HG02884 (cell line): ENCODE measurements at regions not wholly inside any gene's neighbourhood (a gene's known extent, or its start where the extent isn't known, plus 50 kb on each side); places are given as distances from the start of the nearest gene placed in this dataset.

ENCODE experiments used
- ATAC-seq: cut with Tn5 transposase; IDR thresholded peaks from one replicate; pipeline ENCODE4 v1.9.1; 2021; ENCODE audit warnings: mild to moderate bottlenecking, moderate library complexity; ENCODE audit not compliant: unreplicated experiment

DNA sequence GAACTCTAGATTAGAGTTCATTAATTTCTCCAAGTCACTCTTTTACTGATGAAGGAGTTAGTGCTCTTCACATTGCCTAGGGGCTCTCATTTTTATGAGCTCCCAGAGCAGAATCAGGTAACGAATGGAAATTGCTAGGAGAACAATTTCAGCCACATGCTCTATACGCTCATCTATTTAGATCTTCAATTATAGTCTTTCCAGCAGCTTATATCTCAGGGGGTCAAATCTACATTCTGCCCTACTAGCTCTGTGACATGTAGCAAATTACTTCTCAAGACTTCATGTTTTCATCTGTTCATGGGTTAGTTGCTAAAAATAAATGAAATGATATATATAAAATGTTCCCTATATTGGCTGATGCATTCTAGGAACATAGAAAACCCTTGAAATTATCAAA, 183.6 kb downstream of the PLPP3 start:
- no peak for ATAC-seq

DNA sequence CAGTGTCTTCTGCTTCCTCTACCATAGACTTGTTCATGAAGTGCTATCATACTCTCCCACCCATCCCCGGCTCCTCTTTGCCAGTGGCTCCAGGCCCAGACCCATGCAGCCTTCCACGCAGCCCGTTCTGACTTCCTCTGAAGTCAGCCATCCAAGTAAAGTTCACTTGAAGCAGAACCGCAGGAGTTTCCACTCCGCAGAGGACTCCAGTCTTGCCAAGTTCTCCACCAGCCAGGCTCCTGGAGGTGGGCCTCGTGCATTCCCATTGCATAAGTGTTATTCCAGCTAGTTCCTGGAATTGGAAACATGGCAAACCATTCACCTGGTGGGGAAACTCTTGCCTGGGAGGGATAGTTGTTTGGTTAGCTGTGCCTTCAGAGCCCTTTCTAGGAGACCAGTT, 185.1 kb downstream of the PLPP3 start:
- ATAC-seq, result no peak

DNA sequence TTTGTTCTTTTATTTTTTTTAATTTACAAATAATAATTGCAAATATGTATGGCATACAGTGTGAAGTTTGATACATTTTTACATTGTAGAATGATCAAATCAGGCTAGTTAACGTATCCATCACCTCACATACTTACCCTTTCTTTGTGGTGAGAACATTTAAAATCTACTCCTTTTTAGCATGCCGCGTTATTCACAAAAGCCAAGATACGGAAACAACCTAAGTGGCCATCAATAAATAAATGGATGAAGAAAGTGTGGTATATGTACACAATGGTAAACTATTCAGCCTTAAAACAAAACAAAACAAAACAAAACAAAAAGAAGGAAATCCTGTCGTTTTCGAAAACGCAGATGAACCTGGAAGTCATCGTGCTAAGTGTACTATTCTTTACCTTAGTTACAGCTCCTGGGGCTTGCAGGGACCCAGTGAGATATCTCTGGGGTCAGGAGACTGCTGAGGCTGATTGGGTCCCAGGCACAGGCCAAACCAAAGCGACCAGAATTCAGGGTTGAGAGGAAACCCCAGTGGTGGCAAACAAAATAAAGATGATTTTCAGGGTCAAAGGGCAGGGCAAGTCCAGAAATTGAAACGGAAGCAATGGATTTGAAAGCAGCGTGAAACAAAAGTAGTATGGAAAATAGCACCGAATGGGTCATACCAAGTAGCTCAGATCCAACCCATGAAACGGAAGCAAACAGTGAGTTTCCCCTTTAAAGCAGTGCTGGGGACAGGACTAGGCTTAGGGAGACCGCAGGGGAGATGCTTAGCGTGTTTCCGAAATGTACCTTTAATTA, 188.2 kb downstream of the PLPP3 start:
- no peak for ATAC-seq

DNA sequence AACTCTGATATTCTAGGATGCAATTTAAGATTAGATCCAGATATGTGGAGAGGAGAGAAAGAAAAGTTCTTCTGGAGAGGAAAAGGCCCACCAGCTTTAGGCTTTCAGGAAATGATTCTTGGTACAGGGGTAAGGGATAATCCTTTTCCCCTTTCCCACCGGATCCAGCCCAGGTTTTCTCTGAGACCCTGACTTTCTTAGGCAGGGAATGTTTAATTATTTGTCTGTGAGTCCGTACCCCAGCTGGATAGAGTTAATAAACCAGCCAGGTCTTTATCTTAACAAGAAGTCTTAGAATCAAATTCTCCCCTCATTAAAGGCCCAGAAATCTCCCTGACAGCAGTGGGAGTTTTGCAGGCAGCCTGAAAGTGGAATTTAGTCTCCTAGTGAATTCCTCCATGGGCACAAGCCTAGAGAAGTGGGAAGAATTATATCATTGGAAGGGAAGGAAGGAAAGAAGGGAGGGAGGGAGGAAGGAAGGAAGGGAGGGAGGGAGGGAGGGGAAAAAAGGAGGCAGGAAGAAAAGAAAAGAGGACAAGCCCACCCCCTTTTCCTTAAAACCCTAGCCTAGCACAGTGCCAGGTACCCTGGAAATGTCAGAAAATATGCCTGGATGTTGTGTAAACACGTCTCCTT, 189.0 kb downstream of the PLPP3 start:
- ATAC-seq, result no peak

DNA sequence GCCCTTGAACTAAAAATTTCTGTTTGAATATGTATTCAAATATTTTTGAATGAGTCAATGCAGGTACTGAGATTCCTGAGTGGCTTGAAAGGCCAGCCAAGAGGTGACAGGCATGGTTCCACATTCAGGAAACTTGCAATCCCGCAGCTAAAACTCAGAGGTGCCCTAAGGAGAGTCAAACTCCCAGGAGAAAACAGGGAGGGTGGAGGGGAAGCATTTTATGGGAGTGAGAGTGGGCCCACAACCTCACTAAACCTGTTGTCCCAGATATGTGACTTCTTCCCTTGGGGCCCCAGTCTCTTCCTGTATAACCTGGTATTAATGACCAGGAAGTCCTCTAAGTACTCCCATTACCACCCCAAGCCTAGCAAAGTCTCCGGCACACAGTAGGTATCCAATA, 189.6 kb downstream of the PLPP3 start:
- ATAC-seq, result no peak

DNA sequence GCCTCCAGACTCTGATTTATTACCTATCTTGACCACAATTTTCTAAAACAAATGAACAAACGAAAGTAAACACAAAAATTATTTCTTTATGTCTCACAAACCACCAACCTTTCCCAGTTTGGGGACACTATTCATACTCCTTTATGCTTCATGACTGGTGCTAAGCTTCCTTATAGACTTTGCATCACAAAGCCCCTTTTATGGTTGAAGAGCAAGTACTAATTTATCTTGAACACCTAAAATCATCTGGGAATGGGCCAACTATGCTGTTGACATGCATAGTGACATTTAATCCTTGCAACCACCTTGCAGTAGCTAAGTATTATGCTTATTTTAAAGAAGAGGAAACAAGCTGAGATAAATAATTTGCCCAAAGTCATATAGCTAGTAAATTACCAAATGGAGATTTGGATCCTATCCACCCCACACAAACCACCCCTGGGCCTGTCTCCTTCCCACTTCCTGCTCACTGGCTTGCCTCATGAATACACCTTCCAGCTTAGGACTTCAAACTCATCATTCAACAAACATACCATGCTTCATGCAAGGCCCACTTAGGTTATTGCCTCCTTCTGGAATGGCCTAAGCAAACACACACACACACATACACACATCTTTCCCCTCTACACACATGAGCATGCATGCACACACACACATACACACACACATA, 192.2 kb downstream of the PLPP3 start:
- no peak for ATAC-seq

DNA sequence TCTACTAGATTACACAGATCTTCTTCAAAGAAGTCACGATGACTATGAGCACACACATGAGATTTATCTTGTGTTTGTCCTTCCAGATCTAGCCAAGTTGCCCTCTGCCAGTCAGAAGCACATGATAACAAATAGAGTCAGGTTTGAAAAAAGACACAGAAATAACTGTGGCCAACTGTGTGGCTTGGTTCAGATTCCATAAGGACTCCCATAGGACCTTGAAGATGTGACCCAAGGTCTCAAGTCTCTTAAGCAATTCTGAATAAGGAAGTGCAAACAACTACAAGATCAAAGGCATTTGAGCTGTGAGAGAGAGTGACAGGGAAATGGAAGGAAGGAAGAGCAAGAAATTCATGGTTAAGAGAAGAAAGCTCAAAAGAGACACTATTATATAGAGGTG, 194.0 kb downstream of the PLPP3 start:
- ATAC-seq, result no peak

DNA sequence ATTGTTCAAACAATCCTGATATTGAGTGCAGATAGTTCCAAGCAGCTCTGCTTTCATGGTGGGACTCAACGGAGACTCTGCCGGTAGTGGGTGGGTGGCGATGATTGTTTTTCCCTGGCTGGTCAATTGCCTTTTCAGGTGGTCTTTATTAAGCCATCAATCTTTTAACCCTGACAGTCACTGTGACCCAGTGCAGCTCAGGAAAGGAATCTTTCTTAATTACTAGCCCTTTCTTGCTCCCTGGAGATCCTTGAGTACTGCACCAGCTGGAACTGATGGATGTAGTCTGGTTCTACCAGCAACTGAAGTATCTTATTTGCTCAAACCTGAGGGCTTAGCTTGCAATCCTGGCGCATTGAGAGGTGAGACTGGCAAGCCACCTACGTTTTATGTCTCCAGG, 196.4 kb downstream of the PLPP3 start:
- no peak for ATAC-seq

DNA sequence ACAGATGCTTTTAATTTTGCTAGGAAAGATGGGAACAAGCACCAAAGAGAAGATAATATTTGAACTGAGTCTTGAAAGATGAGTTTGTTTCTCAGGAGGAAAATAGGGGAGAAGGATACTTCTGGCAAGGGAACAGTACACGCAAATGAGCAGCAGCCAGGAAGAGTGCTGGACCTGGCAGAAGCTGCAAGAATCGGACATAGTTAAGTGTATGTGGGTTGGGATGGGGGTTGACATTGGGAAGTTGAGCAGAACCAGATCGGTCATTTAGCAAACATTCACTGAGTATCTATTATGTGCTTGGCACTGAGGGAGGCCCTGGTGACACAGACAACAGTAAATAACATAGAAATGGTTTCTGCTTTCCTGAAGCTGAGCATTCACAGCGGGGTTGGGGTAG, 198.8 kb downstream of the PLPP3 start:
- no peak for ATAC-seq

DNA sequence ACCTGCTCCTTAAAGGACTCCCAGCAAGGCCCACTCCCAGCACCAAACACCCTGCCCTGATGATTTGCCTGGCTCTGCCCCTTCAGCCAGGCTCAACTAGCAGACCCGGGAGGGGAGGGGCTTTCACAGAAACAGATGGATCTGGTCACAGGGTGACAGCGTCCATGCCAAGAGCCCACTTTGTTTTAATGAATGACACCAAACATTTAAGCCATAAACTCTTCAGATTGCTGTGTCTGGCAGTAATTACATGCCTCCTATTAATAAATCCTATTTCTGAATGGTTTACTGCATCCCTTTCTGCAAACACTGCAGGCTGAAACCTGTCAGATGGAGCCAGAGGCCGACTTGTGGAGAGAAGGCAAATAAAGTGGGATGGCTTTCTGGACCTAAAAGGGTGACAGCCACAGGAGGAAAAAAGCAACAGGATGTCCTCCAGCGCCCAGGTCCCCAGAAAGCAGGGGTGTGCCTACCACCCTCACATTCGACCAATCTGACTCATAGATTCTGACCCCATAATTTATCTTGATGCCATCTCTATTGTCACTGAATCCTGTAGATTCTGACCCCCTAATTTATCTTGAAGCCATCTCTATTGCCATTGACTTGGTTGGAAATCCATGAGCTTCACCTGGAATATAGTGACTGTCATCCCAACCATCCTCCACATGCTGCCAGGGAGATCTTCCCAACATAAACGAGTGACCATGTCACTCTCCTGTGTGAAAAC, 200.9 kb downstream of the PLPP3 start:
- no peak for ATAC-seq

DNA sequence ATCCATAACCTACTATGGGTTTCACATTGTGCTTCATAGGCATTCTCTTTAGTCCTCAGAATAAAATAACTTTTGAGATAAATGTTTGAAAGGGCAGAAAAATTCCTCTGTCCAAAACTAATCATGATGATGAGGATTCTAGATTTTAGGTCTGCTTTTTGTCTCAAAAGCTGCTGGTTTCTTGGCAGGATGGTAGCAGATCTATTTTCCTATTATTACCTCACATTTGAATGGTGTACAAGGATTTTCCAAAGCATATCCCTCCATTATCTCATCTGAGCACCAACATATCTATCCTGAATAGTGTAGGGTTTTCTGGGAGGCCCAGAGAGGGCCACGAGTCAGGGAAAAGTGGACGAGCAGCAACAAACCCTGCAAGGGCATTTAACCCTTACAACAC, 201.9 kb downstream of the PLPP3 start:
- no peak for ATAC-seq

DNA sequence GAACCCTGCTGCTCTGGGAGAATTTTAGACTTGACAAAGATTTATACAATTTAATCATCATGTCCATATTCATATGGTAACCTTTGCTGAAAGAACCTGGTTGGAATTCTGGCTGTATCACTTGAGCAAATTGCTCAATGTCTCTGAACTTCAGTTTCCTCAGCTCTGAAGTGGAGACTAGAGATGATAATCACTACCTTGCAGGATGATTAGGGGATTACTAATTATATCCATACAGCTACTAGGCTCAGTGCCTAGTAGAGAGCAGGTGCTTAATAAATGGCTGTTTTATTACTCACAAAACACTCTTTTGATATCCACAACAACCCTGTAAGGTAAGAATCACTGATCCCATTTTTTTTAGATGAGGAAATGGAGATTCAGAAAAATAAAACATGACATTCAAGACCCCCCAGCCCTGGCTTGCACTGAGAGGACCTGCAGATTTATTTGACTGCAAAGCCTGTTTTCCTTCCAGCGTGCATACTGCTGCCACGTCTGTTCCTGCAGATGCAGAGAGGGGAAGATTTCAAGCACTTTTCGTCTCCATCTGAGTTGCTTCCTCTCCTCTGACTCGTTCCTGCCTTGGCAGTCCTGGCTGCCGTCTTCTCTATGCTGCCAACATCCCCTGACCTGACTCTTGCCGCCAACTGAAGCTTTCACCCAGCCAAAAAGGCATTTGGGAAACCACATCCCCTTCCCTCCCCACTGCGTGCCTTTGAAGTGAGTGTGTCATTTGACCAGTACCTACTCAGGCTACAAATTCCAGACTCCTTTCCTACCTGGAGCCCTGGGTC, 203.0 kb downstream of the PLPP3 start:
- no peak for ATAC-seq

DNA sequence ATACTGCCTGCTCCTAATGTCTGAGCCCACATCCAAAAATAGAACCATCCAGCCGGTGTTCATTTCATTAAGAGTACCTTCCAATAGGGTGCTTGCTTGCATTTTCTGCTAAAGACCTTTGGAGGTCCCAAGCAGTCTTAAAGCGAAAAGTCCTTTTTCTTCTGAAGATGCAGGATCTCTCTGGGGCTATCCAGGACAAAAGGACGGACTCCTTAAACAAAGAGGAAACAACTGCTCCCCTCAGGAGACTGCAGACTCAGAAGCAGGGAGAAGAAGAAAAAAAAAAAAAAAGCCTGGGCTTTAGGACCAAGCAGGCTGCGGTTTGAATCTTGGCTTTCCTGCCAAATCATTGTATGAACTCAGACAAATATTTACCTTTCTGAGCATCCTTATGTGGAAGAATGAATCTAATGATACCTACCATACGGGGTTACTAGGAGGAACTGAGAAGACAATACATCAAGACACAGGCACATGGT, 204.0 kb downstream of the PLPP3 start:
- no peak for ATAC-seq

DNA sequence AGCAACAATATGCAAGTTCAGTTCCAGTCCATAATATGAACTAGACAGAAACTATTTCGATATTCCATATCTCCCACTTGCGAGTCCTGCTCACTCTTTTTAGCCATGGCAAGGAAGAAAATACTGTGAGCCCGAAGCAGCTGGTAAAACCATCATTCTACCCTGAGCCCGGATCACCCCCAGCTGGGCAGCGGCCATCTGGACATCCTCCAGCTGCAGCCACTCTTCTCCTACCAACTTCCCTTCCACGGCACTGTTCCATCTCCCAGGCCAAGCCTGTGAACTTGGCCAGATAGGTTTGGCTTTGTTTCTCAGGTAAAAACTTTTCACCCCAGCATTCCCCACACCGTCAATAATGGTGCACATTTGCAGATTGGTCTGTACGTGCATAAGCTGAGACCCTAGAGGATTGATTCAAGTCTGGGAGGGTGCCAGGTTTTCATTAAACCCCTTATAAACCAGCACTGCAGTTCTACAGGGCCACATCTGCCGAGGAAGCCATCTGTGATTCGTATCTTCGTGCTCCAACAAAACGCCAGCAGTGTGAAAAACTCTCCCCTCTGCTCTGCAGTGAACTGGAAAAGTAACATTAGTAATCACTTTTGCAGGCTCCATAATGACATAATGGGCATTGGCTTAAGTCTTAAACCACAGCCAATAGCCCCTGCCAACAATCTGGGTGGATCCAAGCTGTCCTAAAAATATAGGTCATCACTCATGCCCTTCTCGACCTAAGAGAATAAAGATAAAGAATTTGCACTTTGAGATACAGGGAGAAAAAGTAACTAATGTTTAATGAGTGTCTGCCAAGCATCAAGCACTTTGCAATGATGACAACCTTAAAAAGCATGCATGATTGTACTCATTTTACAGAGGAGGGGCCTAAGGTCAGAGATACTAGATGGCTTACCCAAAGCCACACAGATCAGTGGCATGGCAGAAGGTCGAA, 205.1 kb downstream of the PLPP3 start:
- no peak for ATAC-seq

DNA sequence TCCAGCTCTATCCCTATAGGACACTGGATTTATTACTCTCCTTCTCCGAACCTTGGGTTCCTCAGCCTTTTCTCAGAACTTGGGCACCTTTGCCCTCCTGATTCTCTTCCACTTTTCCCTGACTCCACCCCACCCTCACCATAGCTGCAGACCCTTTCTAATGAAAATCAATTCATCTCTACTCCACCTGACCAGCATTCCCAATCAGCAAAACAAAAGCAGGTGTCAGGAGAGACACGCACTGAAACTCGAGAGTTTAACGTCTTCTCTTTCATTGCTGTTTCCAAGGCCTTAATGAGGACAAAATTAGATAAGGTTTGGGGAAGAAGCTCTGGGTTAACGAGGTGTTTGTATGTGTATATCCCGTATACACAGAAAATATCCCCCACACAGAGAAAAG, 208.8 kb downstream of the PLPP3 start:
- ATAC-seq, result no peak

DNA sequence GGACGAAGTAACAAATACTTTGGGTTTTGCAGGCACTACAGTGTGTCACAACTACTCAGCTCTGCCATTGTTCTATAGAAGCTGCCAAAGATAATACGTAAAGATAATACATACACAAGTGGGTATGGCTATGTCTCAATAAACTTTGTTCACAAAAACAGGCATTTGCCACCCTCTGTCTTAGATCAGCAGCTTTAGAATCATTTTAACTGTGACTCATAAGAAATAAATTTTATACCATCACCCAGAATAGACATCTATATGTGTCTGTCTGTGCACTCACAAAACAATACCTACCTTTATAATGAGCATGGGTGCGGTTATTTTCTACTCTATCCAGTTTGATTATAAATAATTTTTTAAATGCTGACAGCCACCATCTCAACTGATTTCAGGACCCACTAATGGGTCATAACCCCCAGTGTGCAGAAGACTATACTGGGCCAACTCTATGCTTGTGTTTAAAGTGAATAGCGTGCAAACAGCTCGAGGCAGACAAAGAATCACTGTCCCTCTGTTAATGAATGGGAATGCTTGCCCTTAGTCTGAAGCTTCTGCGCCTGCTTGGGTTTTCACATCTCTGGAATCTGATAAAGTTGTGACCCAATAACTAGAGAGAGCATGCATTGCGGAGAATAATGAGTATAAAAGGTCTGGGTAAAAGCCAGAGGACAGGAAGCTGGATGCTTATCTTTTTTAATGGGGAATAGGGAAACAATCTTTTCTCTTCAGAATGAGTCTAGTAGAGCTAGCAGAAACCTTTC, 216.2 kb downstream of the PLPP3 start:
- ATAC-seq, result no peak

DNA sequence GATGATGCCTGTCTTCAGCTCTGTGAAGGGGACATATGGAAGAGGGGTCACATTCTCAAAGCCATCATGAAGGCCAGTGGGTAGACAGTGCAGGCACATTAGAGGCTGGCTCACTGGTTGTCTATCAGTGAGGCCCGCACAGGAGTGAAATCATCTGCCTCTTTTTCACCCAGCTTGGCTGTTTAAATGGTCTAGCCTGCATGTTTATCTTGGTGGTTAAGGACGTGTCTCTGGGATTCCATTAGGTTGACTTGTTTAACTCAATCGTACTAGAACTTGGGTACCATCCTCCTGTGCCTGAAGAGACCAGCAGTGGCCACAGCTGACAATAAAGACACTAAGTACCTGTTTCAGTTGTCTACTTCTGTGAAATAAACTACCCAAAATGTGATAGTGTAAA, 219.3 kb downstream of the PLPP3 start:
- ATAC-seq, result no peak

DNA sequence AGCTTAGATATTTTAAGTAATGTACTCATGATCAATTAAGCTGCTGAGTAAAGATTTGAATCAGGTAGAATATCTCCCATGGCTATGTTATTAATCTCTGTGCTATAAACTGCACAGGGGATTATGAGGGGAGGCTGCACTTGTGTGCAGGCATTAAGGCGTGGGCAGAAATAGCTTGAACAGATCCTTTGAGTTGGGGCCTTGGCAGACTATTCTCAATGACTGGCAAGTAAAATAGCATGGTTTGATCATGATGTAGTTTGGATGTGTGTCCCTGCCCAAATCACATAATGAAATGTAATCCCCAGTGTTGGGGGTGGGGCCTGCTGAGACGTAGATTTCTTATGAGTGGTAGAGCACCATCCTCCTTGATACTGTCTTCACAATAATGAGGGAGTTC, 220.3 kb downstream of the PLPP3 start:
- ATAC-seq, result no peak
